ENCODE measurements at regions not wholly inside any gene's neighbourhood (a gene's known extent, or its start where the extent isn't known, plus 50 kb on each side); places are given as distances from the start of the nearest gene placed in this dataset.

DNA sequence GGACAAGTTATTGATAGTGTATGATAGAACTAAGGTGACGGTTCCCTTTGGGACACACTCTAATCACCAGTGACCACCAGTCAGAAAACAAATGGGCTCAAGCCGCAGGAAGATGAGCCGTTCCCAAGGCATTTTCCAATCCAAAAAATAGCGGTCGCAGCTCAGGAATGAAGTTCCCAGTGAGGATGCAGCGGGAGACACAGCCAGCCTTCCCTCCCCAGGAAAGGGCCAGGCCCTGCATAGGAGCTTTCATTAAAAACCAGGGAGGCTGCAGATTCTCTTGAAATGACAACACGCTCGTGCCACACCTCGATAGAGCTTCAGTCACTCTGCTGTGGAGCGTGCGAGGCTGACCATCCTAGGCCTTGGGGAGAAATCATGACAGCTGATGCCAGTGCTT, 65.8 kb upstream of the WNT7B start:
- TF ChIP-seq CTCF (IDR thresholded peaks at IDR 0.05) (no peak), POLR2A (IDR thresholded peaks at IDR 0.05) (no peak)
